C4-2B (cell line): ENCODE measurements at regions not wholly inside any gene's neighbourhood (a gene's known extent, or its start where the extent isn't known, plus 50 kb on each side); places are given as distances from the start of the nearest gene placed in this dataset.

Experiments used
- H3K27ac ChIP-seq: fragments of 450-650 bp; 2 replicates; pipeline ENCODE4 v1.5.1; 2017
- CTCF ChIP-seq: fragments of 450-650 bp; conservative IDR thresholded peaks from 2 replicates; pipeline ENCODE4 v1.5.1; 2017; ENCODE audit warnings: mild to moderate bottlenecking
- ZFX ChIP-seq: fragments of 450-650 bp; IDR thresholded peaks from 2 replicates; pipeline ENCODE4 v1.6.1; 2017

- TF ChIP-seq CTCF (no peak), ZFX (no peak)
- H3K27ac ChIP-seq, result no peak overlapping the region
Measured at GRCh38 chr12:13897811-13898210, 83.6 kb downstream of the GRIN2B start.

GRCh38 chr12:13896063-13896626 is 85.3 kb downstream of the GRIN2B start:
- H3K27ac ChIP-seq, result no peak overlapping the region
- TF ChIP-seq CTCF (no peak), ZFX (no peak)

- H3K27ac ChIP-seq, result no peak overlapping the region
- TF ChIP-seq ZFX (no peak), CTCF (no peak)
Measured at GRCh38 chr12:13891902-13892301, 89.5 kb downstream of the GRIN2B start.

- H3K27ac ChIP-seq, result no peak overlapping the region
- TF ChIP-seq ZFX (no peak), CTCF (no peak)
Measured at GRCh38 chr12:13890943-13891342, 90.5 kb downstream of the GRIN2B start.

- H3K27ac ChIP-seq, result no peak overlapping the region
- TF ChIP-seq CTCF (no peak), ZFX (no peak)
Measured at GRCh38 chr12:13887779-13888388, 93.5 kb downstream of the GRIN2B start.

- H3K27ac ChIP-seq, result no peak overlapping the region
Measured at GRCh38 chr12:13882176-13882575, 99.2 kb downstream of the GRIN2B start.

More at GRCh38 chr12:13882176-13882575, 99.2 kb downstream of the GRIN2B start:
- TF ChIP-seq CTCF (no peak), ZFX (no peak)
